PC-9 (cell line): ENCODE measurements at regions not wholly inside any gene's neighbourhood (a gene's known extent, or its start where the extent isn't known, plus 50 kb on each side); places are given as distances from the start of the nearest gene placed in this dataset.

Experiments used
- CTCF ChIP-seq: fragments of 200-600 bp; sonication (generic); conservative IDR thresholded peaks from 2 replicates; pipeline ENCODE4 v1.6.1; 2017; ENCODE audit warnings: mixed run types, antibody characterized with exemption, mild to moderate bottlenecking, moderate library complexity
- EZH2 ChIP-seq: fragments of 200-600 bp; sonication (generic); IDR thresholded peaks from 2 replicates; pipeline ENCODE4 v1.8.0; 2017; ENCODE audit warnings: antibody characterized with exemption, low read depth

DNA sequence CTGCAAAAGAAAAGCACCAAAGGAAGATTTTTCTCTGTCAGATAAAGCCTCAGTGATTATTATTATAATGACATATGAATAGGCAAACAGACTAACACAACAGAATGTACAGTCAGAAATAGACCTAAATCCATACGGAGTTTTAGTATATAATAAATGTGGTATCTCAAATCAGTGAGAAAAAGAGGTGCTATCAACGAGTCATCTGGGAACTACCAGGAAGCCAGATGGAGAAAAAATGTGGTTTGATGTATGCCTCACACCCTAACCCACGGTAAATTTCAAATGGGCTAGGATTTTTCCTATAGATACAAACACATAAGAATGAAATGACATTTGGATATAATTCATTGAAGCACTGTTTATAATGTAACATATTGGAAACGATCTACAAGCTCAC lies 110.3 kb downstream of the ODF2L start:
- no peak for TF ChIP-seq CTCF
- no peak for TF ChIP-seq EZH2
